ENCODE measurements at regions not wholly inside any gene's neighbourhood (a gene's known extent, or its start where the extent isn't known, plus 50 kb on each side); places are given as distances from the start of the nearest gene placed in this dataset.

DNA sequence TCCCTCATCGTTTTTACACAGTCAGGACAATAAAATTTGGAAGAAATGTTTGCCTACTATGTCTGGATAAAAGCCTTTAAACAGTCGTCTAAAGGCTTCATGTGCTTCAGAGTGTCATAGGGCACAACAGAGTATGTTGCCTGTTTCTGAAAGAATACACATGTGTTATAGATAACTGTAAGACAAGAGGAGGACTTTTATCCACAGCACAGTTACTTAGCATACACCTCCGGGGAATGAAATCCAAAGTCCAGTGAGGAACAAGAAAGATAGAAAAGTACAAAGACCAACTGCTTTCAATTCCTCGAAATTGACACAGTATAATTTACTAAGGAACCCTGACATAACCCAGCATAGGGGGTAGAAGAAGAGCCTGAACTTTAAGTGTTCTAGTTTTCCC is 835.6 kb downstream of the PCDH17 start:
- no peak overlapping the region for H3K27ac ChIP-seq (ENCODE audit: low read depth in 1 of 2, low read length in 2 of 2)
- H3K27me3 ChIP-seq (ENCODE audit: control insufficient read depth in 1 of 2, insufficient read depth in 2 of 2, low read length in 2 of 2), result no peaks in the 10 kb centered on the region
- no peak overlapping the region for H3K27ac Mint-ChIP-seq
- DNase-seq (no peak), ATAC-seq (ENCODE audit: poor library complexity) (no peak)
- H3K4me3 Mint-ChIP-seq, result no peak overlapping the region
- no peaks in the 10 kb centered on the region for H3K36me3 ChIP-seq (ENCODE audit: insufficient read depth, low read length)
- peaks cover 0 to 5% of the 10 kb centered on the region in 2 experiments for H3K9me3 ChIP-seq (ENCODE audit: control insufficient read depth in 1 of 2, insufficient read depth in 1 of 2, low read length in 2 of 2)
- H3K36me3 Mint-ChIP-seq (ENCODE audit: low read depth), result no peaks in the 10 kb centered on the region
- ChIA-PET POLR2A (no interaction called here), CTCF (no interaction called here)
- TF ChIP-seq, protein P1, sequence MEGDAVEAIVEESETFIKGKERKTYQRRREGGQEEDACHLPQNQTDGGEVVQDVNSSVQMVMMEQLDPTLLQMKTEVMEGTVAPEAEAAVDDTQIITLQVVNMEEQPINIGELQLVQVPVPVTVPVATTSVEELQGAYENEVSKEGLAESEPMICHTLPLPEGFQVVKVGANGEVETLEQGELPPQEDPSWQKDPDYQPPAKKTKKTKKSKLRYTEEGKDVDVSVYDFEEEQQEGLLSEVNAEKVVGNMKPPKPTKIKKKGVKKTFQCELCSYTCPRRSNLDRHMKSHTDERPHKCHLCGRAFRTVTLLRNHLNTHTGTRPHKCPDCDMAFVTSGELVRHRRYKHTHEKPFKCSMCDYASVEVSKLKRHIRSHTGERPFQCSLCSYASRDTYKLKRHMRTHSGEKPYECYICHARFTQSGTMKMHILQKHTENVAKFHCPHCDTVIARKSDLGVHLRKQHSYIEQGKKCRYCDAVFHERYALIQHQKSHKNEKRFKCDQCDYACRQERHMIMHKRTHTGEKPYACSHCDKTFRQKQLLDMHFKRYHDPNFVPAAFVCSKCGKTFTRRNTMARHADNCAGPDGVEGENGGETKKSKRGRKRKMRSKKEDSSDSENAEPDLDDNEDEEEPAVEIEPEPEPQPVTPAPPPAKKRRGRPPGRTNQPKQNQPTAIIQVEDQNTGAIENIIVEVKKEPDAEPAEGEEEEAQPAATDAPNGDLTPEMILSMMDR (IDR thresholded peaks at IDR 0.05), result no peak
- H3K4me1 Mint-ChIP-seq (ENCODE audit: low read depth), result no peaks in the 10 kb centered on the region
- no peaks in the 10 kb centered on the region for H3K27me3 Mint-ChIP-seq
- peaks cover 7% of the 10 kb centered on the region for H3K9me3 Mint-ChIP-seq
- intact Hi-C loops (cut with DNase I, micrococcal nuclease), result no loop called here
- H3K4me3 ChIP-seq (ENCODE audit: low read length), result no peak overlapping the region
- no peaks in the 10 kb centered on the region for H3K4me1 ChIP-seq (ENCODE audit: insufficient read depth, low read length)

DNA sequence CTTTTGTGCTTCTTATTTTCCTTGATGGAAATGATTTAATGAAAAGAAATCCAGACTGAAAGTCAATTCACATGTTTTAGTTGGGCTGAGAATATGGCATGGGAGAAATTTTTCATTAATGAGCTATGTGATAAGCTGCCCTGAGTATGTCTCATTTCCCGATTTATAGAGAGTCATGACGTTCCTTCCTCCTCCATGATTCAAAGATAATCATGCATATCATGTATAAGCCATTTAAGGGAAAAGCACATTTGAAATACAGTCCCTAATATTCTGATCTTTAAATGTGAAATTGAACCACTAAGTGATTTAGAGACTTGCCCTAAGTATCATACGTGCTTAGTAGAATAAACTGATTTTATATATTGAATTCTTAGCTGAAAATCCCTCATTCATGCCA is 840.9 kb downstream of the PCDH17 start:
- Mint-ChIP-seq H3K4me3 (no peak overlapping the region), H3K27me3 (no peaks in the 10 kb centered on the region), H3K9me3 (peaks cover 6% of the 10 kb centered on the region), H3K4me1 (ENCODE audit: low read depth) (no peaks in the 10 kb centered on the region), H3K27ac (no peak overlapping the region), H3K36me3 (ENCODE audit: low read depth) (no peaks in the 10 kb centered on the region)
- ChIA-PET CTCF (no interaction called here), POLR2A (no interaction called here)
- no peak for DNase-seq
- H3K36me3 ChIP-seq (ENCODE audit: insufficient read depth, low read length), result no peaks in the 10 kb centered on the region
- peaks cover 0 to 1% of the 10 kb centered on the region in 2 experiments for H3K9me3 ChIP-seq (ENCODE audit: control insufficient read depth in 1 of 2, insufficient read depth in 1 of 2, low read length in 2 of 2)
- no peak for ATAC-seq (ENCODE audit: poor library complexity)
- TF ChIP-seq, protein P1 (IDR thresholded peaks at IDR 0.05), result no peak
- intact Hi-C loops (cut with DNase I, micrococcal nuclease), result no loop called here
- H3K4me3 ChIP-seq (ENCODE audit: low read length), result no peak overlapping the region
- no peaks in the 10 kb centered on the region for H3K27me3 ChIP-seq (ENCODE audit: control insufficient read depth in 1 of 2, insufficient read depth in 2 of 2, low read length in 2 of 2)
- H3K4me1 ChIP-seq (ENCODE audit: insufficient read depth, low read length), result no peaks in the 10 kb centered on the region
- H3K27ac ChIP-seq (ENCODE audit: low read depth in 1 of 2, low read length in 2 of 2), result no peak overlapping the region

DNA sequence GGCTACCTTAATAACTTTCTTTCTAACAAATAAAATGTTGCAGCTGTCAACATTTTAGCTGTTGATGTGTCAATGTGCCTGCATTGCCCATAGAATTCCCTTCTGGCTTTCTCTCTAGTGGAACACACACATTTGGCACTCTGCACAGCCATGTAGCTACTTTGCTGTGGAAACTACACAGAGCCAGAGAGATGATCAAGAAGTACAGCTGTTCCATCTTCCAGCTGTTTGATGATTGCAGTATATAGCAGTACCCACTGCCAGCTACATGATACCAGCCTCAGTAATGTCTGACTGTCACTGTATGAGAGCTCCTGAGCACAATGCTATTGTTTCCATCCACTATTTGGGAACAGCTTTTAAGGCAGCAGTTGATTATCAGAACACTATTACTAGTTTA is 843.0 kb downstream of the PCDH17 start:
- Histone ChIP-seq H3K36me3 (ENCODE audit: insufficient read depth, low read length) (no peaks in the 10 kb centered on the region), H3K27ac (ENCODE audit: low read depth in 1 of 2, low read length in 2 of 2) (no peak overlapping the region), H3K27me3 (ENCODE audit: control insufficient read depth in 1 of 2, insufficient read depth in 2 of 2, low read length in 2 of 2) (no peaks in the 10 kb centered on the region), H3K4me1 (ENCODE audit: insufficient read depth, low read length) (no peaks in the 10 kb centered on the region), H3K9me3 (ENCODE audit: control insufficient read depth in 1 of 2, insufficient read depth in 1 of 2, low read length in 2 of 2) (peaks cover 0 to 5% of the 10 kb centered on the region in 2 experiments), H3K4me3 (ENCODE audit: low read length) (no peak overlapping the region)
- Mint-ChIP-seq H3K27ac (no peak overlapping the region), H3K4me1 (ENCODE audit: low read depth) (no peaks in the 10 kb centered on the region), H3K4me3 (no peak overlapping the region), H3K9me3 (peaks cover 11% of the 10 kb centered on the region), H3K36me3 (ENCODE audit: low read depth) (no peaks in the 10 kb centered on the region), H3K27me3 (no peaks in the 10 kb centered on the region)
- no peak for ATAC-seq (ENCODE audit: poor library complexity)
- TF ChIP-seq, protein P1 (IDR thresholded peaks at IDR 0.05), result no peak
- CTCF ChIA-PET, result no interaction called here
- intact Hi-C loops (cut with DNase I, micrococcal nuclease), result no loop called here
- POLR2A ChIA-PET, result no interaction called here
- no peak for DNase-seq

All from CD4-positive, alpha-beta T cell (primary cell).